HG02852 (cell line): ENCODE measurements at regions not wholly inside any gene's neighbourhood (a gene's known extent, or its start where the extent isn't known, plus 50 kb on each side); places are given as distances from the start of the nearest gene placed in this dataset.

Experiments used
- ATAC-seq: cut with Tn5 transposase; IDR thresholded peaks from one replicate; pipeline ENCODE4 v1.9.1; 2021; ENCODE audit warnings: mild to moderate bottlenecking, moderate library complexity; ENCODE audit not compliant: unreplicated experiment

DNA sequence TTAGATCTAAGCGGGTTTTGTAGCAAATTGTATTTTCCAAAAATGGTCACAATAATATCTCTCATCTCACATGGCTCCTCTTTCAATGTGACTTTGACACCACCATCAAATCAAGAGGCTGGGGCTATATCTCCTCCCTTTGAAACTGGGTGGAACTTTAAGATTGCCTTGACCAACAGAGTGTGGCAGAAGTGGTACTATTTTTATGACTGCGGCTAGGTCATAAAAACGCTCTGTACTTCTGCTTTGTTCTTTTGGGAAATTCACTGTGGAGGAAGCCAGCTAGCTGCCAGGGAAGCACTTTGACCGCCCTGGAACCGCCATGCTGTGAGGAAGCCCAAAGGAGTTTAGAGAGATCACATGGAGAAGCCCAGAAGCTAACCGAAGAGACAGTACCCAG, 50.7 kb upstream of the ACOT11 start:
- no peak for ATAC-seq

DNA sequence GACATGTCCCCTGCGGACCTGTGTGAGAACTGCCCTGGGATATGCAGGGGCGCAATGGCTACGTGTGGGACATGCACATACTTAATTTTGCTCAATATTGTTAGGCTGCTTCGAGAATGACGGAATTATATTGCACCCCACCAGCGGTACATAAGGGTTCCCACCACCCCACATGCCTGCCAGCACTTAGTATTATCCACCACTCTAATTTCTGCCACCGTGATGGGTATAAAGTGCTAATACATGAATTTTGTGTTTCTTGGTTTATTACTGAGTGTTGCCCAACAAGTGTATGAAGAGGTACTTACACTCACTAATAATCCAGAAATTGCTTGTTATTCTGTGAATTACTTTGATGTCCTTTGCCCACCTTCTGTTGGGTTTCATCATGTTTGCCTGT, 52.1 kb upstream of the ACOT11 start:
- no peak for ATAC-seq

DNA sequence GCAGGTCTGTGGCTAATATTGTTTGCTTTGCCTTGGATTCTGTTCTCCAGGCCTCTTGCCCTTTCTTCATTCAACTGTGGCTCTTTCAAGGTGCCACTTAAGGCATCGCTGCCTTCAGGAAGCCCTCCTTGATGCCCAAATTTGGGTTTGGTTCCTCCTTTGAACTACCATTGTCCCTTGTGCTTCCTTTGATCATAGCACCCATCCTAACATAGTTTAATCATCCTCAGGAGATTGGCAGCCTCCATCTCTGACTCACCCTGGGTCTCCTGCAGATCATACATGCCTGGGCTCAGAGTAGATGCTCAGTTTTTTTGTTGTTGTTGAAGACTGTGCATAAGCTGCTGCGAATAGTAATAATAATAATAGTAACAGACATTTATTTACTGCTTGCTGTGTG, 54.4 kb upstream of the ACOT11 start:
- ATAC-seq = no peak

DNA sequence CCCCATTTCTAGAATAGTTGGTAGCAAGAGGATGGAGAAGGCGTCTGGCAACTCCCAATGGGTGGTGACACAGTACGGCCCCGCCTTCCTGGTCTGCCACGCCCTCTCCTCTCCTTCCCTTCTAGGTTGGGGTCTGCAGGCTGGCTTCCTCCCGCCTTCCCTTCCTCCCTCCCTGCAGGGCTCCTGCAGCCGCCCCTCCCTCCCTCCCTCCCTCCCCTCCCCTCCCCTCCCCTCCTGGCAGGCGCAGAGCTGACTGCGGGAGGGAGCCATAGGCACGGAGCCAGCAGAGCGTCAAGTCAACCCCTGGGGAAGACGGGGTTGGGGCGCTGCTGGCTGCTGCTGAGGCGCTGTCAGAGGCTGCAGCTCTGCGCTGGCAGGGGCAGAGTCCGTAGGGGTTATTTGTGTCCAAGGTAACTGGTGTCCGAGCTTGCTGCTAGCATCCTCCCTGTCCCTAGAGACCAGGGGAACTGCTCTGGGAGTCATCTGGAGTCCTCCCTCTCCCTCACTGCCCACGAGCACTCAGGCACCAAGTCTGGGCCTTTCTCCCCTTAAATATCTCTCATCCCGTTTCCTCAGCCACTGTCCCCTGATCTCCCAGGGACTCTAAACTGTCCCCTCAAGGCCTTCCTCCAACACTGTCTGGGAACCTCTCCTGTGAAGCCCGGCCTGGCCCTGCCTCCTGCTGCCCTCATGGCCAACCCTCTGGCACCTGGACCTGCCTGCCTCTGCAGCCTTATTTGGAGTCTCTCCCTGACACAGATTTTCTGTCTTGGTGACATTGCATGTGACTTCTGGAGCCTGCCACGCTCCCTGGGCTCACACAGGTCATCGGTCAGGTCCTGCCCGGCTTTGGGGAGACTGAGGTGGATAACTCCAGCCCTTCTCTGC, 57.4 kb upstream of the ACOT11 start:
- no peak for ATAC-seq

DNA sequence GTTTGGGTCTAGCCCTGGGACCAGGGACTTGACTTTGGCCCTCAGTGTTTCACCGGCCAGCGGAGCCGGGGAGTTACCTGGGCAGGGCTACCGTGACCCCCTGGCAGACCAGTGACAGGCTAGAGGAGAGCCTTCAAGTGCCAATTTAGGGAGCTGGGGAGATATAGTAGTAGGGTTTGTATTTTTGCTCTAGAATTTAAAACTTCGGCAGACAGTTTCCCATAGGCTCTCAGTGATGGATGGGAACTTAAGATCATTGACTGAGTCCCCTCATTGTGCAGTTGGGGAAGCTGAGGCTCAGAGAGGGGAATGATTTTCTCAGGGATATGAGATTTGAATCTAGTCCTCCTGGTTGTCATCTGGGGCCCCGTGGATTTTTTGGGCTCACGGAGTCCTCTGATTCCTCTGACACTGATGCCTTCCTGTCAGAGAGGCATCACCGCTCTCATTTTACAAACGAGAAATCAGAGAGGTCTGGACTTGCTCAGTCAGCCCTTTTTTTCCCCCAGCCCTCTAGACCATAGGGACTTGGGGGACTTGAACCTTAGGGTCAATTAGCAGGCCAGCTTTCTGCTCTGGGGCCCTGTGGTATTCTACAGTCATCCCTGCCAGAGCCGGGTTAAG, 58.3 kb upstream of the ACOT11 start:
- no peak for ATAC-seq

DNA sequence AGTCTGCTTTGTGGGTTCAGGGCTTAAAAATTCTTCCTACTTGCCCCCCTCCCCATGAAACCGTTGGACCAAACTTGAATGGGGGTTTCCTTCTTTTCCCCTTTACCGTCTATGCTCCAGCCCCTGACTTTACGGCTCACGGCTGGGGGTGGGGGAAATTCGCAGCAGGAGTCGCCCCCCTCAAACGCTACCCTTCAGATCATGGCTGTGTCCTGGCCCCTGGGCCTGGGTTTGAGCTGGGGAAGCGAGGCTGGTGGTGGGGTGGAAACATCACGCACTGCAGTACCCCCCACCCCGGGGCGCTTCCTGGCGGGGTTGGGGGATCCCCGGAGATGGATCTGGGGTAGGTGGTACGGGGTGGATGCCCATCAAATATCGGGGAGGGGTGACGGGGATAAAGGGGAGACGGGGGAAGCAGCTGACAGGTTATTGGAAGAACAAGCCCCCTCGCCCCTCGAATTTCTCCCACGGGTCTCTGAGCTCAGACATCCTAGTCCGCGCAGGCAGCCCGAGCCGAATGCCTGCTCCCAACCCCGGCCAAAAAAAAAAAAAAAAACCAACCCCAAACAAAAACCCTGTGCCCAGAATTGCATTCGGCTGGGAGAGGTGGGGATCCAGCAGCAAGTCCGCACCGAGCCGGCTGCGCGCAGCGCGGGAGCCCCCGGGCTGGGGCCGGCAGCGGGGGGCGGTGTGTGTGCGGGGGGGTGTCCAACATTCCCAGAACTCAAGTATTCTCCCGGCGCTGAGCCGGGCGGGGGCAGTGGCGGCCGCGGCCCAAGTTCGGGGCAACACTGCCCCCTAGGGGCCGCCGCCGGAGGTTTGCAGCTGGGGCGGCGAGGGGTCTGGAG, 59.0 kb upstream of the ACOT11 start:
- peak; percentile 77 for ATAC-seq

DNA sequence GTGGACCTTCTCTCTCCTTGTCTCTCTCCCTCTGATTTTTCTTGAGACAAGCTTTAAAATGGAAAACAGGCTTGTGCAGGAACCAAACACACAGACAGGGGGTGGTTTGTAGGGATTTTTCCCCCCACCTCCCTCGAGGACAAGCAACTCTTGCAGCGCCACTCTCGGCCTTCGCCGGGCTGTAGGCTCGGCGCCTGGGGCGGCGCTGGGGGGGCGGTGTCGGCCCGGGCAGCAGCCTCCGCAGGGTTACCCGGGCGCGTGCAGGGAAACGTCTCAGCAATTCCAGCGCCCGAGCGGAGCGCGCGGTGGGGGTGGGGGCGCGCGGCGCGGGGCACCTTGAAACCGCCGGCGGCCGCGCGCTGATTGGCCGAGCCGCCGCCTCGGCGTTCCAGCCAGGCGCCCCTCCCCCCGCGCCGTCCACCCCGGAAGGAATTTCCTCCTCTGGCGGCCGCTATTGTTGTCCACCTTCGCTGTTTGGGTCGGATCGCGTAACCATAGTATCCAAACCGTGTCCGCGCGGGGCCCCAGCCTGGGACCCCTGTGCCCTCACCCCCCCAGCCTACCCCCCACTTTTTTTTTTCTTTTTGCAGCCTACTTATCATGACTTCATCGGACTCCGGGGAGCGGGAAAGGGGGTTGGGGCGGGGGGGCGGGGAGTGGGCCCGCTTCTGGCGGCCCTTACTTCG, 59.8 kb upstream of the ACOT11 start:
- ATAC-seq = no peak

DNA sequence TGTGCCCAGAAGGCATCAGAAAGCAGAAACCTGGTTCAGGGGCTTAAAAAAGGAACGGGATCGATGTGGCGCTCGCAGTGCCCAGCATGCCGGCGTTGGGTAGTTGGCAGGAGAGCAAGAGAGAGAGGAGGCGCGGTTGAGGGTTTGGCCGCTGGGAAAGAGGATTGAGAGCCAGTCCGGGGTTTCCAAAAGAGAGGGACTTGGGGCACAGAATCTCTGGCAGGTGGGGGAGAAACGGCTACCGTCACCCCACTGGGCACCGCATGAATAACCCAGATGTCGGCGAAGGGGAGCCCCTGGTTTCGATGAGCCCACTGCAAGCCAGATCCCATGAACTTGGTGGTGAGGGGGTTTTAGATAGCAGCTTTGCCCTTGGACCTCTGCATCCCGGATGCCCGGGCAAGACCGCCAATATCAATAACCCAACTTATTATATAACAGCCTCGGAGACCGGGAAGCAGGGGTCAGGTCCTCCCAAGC, 60.4 kb upstream of the ACOT11 start:
- ATAC-seq = no peak

DNA sequence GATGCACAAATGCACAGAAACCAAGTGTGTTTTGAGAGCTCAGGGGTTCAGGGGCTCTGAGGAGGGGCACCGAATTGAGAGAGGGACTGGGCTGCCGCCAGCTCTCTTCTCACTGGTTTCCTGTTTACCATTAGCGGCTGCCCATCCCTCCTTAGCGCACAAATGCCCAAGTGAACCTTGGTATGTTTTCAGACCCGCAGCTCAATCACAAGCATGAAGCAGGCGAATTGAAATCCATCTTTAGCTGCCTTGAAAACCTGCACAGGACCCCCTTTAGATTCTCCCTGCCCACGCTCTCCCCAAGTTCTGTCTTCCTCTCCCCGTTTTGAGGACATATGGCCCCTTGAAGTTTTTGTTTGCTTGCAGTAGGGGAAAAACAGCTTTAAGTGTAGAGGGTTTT, 61.1 kb upstream of the ACOT11 start:
- ATAC-seq = no peak

DNA sequence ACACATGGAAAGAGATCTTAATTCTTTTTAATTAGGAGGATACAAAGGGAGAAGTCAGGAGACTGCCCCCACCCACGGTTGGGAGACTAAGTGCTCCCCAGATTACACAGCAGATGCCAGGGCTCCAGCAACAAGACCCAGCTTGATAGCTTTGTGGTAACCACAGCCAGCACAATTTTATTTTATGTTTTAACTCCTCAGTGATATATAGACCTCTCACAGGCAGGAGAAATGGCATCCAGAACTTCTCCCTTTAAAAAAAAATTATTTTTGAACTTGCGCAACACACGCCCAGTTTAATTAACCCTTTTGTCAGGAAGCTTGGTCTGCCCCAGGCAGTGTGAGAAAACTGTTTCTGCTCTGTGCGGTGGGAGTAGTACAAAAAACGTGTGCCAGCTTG, 62.6 kb upstream of the ACOT11 start:
- no peak for ATAC-seq

DNA sequence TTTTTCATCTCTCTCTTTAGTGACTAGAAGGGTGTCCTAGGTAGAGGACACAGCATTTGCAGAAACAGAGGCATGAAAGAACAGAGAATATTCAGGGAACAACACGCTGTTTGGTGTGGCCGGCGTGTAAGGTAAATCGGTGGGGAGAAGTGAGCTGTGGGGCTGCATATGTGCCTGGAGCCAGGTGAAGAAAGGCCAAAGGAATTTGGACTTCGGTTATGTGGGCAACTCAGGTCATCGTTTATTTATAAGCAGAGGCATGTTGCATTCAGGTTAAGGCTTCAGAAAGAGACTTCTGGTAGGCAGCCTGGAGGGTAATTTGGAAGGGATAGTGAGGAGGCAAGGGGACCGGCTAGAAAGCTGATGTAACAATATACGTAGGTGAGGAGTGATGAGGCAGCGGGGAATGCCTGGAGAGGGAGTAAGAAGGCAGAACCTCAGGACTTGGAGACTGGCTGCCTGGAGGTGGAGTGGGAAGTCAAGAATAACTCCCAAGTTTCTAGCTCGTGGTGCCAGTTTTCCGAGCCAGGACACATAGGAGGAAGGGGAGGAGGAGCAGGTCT, 64.1 kb upstream of the ACOT11 start:
- no peak for ATAC-seq

DNA sequence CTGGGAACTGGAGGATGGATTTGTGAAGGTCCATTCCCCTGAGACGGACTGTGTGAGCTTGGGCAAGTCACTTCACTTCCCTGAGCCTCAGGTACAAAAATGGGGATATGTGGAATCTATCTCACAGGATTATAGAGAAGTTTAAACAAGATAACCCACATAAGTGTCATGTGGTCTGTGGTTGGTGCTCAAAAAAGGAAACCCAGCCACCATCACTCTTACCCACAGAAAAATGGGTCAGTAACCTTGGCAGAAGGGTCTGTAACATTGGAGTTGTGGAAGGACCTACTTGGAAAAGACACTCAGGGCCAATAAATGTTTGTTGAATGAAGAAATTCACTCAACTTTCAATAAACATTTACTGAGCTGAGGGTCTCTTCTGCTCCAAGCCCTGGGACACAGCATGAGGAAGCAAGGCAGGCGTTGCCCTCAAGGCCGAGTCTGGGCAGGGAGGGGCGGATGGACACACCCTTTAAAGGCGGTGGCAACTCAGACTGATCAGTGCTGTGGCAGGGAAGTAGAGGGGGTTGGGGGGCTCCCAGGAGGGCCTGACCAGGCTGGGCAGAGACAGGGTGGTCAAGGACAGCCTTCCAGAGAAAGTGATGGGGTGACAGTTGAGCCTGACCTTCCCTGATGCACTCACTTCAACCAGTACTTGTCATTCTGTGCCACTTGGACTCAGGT, 66.7 kb upstream of the ACOT11 start:
- no peak for ATAC-seq

DNA sequence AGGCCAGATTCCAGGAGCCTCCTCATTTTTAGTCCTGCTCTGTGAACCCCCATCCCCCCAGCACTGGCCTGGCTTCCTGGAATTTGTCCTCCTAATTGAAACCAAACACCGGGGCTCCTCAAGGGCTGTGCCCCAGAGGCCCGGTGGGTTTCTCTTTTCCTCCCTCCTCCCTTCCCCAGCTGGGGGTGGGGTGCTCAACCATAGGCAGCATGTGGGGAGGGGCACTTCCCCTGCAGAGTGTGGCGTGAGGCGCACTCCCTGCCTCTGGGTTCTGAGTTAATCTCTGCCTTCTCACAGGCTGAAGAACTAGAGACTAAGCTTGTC, 67.5 kb upstream of the ACOT11 start:
- ATAC-seq = no peak

DNA sequence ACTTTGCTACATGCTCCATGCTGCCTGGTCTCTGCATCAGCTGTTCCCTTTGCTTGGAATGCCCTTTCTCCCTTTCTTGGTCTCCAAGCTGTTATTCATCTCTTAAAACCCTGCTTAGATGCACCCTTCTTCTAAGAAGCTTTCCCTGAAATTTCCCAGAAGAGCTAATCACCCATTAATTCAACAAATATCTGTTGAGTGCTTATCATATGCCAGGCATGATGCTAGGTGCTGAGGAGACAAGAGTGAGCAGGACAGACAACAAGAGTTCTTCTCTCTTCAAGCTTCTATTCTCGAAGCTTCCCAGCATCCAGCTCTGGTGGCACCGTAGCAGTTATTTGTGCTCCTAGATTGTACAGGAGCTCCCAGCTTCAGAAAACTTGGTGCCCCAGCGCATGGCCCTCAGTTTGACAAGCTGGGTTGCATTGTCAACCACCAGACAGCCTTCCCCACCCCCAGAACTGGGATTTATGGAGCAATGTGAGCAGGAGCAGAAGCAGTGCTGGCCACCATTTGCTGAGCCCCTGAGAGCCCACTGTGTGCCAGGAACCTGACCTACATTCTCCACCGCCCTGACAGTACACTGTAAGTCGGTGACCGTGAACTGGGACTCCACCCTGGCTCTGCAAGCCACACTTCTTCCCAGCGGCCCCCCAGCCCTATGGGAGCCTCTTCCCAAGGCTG, 68.0 kb upstream of the ACOT11 start:
- no peak for ATAC-seq

DNA sequence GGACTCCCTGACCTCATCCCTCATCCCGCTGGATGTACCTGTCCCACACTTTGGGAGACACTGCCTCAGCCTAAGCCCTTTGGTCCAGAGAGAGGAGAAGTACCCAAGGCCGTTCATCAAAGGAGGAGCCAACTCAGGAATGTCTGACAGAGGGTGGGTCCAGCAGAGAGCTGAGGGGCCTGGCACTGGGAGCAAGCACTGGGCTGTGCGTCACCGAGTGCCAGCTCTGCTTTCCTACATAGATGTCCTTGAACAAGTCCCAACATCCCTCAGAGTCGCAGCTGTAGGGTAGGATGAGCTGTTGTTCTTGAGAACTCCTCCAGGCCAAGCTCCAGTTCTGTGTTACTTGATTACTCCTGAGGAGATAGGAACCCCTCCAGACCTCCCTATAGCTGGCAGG, 68.8 kb upstream of the ACOT11 start:
- ATAC-seq = no peak

DNA sequence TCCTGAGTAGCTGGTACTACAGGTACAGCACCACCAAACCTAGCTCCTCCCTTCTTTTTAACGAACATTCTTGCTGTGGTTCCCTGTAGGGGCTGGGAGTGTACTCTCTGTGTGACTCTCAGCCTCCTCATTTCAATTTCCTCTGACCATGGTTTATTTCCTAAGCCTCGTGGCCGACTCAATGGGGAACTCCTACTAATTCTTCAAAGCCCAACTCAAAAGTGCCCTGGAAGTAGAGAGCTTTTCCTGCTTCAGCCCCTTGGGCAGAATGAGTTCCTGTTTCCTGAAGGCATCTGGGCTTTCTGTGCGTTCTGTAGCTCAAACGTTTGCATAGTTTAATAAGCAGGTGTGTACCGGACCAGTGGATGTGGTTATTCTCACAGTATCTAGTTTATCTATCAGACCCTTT, 70.9 kb upstream of the ACOT11 start:
- no peak for ATAC-seq

DNA sequence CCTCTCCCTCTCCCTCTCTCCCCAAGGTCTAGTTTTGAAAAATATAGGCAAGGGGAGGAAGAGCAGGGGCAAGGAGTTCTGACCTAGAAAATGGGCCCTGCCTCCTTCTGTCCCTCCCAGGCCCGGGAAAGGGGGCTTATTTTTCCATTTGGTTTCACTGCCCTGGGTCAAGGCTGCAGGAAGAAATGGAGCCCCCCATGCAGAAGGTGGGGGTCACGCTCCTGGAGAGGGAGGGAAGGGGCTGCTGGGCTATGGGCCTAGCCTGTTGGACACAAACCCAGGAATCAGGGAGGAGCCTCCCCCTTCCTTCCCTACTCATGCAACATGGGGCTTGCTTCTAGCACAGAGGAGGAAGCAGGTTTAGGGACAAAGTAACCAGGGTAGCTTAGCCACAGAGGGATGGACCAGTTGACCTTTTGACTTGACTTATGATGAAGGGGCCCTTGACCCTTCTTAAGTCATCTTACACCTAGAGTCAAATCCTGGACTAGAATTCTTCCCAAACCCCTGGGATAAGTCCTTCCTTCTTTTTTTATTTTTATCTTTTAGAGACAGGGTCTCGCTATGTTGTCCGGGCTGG, 70.4 kb upstream of the SSBP3 start:
- no peak for ATAC-seq

DNA sequence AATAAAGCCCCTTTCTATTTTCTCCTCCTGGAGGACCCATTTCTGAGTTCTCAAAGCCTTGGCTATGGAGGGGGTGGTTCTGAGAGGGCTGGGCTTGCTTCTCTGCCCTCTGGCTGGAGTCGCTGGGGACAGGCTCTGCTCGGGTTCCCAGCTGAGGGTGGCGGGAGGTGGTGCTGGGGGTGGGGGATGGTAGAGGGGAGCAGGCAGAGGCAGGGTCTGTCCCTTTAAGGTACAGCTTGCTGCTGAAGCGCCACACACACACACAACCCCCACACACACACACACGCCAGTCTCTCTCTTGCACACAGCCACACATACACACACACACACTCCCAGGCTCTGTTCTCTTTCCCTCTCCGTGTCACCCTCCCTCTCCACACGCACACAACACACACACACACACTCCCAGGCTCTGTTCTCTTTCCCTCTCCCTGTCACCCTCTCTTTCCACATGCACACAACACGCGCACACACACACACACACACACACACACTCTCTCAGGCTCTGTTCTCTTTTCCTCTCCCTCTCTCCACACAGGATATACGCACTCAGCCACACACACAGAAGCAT, 69.8 kb upstream of the SSBP3 start:
- ATAC-seq = no peak

DNA sequence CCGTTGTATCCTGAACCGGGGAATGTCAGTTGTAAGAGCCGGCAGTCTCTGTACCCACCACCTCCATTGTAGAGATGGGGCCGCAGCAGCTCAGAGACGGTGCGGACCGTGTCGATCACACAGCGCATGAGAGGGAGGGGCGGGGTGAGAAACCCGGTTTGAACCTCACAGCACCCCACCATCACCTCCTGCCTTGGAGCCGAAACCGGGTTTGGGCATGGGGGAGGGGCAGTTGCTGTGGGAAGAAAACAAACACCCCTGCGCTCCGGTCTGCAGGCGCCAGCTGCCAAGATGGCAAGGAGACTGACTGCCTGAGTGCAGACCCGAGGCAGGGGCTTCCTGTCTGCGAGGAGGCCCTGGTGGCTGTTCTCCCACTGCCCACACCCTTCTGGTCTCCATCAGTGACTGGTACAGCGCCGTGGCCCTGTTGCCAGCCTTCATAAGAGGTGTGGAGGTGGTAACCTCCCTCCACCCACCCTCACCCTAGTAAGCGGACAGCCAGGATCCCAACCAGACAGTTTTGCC, 69.2 kb upstream of the SSBP3 start:
- no peak for ATAC-seq
